Hepatocyte (in vitro differentiated cells): ENCODE measurements at regions not wholly inside any gene's neighbourhood (a gene's known extent, or its start where the extent isn't known, plus 50 kb on each side); places are given as distances from the start of the nearest gene placed in this dataset.

Experiments used
- DNase-seq: peaks from one replicate; pipeline ENCODE4 v3.0.0-alpha.2; 2016; ENCODE audit warnings: low spot score
- H2AFZ ChIP-seq: fragments of 200-600 bp; sonication (generic); 2 replicates; pipeline ENCODE4 v1.6.0; 2016; ENCODE audit warnings: antibody characterized with exemption, mild to moderate bottlenecking
- H3K27ac ChIP-seq: fragments of 200-600 bp; sonication (generic); 2 replicates; pipeline ENCODE4 v1.5.1; 2016; ENCODE audit warnings: mild to moderate bottlenecking
- H3K27me3 ChIP-seq: fragments of 200-600 bp; sonication (generic); 2 replicates; pipeline ENCODE4 v1.6.1; 2016
- H3K36me3 ChIP-seq: fragments of 200-600 bp; sonication (generic); replicated peaks from 2 replicates; pipeline ENCODE4 v1.5.1; 2016; ENCODE audit warnings: low read depth; ENCODE audit not compliant: insufficient read depth
- H3K4me1 ChIP-seq: fragments of 200-600 bp; sonication (generic); 2 replicates; pipeline ENCODE4 v1.5.1; 2016; ENCODE audit warnings: mild to moderate bottlenecking, moderate library complexity; ENCODE audit not compliant: insufficient read depth
- H3K4me2 ChIP-seq: fragments of 200-600 bp; sonication (generic); 2 replicates; pipeline ENCODE4 v1.6.0; 2016
- H3K4me3 ChIP-seq: fragments of 200-600 bp; sonication (generic); 2 replicates; pipeline ENCODE4 v1.5.1; 2016; ENCODE audit warnings: mild to moderate bottlenecking
- H3K79me2 ChIP-seq: fragments of 200-600 bp; sonication (generic); 2 replicates; pipeline ENCODE4 v1.6.0; 2017; ENCODE audit warnings: mild to moderate bottlenecking
- H3K9me2 ChIP-seq: fragments of 200-600 bp; sonication (generic); replicated peaks from 2 replicates; pipeline ENCODE4 v1.6.0; 2017; ENCODE audit warnings: mild to moderate bottlenecking; ENCODE audit not compliant: insufficient read depth
- H3K9me3 ChIP-seq: fragments of 200-600 bp; sonication (generic); 2 replicates; pipeline ENCODE4 v1.5.1; 2016; ENCODE audit warnings: low read depth, mild to moderate bottlenecking
- H4K20me1 ChIP-seq: fragments of 200-600 bp; sonication (generic); 2 replicates; pipeline ENCODE4 v1.6.0; 2016; ENCODE audit warnings: mild to moderate bottlenecking; ENCODE audit not compliant: insufficient read depth, poor library complexity, severe bottlenecking
- CTCF ChIP-seq: fragments of 200-600 bp; sonication (generic); IDR thresholded peaks from 2 replicates; pipeline ENCODE4 v1.5.1; 2016; ENCODE audit warnings: antibody characterized with exemption, mild to moderate bottlenecking; ENCODE audit not compliant: poor library complexity
- EZH2 ChIP-seq: fragments of 200-600 bp; sonication (generic); IDR thresholded peaks from 2 replicates; pipeline ENCODE4 v1.6.1; 2016; ENCODE audit warnings: antibody characterized with exemption, mild to moderate bottlenecking, borderline replicate concordance
- EZH2phosphoT487 ChIP-seq: fragments of 200-600 bp; sonication (generic); IDR thresholded peaks from one replicate; pipeline ENCODE4 v1.6.1; 2018; ENCODE audit warnings: antibody characterized with exemption, mild to moderate bottlenecking, low read depth, moderate library complexity; ENCODE audit not compliant: unreplicated experiment, severe bottlenecking
- WGBS: methylation state at CpG from one replicate; pipeline ENCODE4 v1.1.6; 2016; ENCODE audit warnings: low lambda C conversion rate; ENCODE audit errors: missing lambda C conversion rate; 5-methylcytosine and 5-hydroxymethylcytosine counted together

- Histone ChIP-seq H3K9me2 (no peaks in the 10 kb centered on the region), H2AFZ (no peak overlapping the region), H3K9me3 (no peaks in the 10 kb centered on the region), H3K4me2 (no peak overlapping the region), H3K79me2 (no peaks in the 10 kb centered on the region), H3K27ac (no peak overlapping the region), H3K4me1 (peaks cover 1% of the 10 kb centered on the region), H3K36me3 (no peaks in the 10 kb centered on the region), H3K27me3 (peaks cover 21% of the 10 kb centered on the region), H4K20me1 (no peaks in the 10 kb centered on the region), H3K4me3 (no peak overlapping the region)
- no peak for DNase-seq
- WGBS, result 85% methylated on average over 28 of the region's 28 CpGs
- TF ChIP-seq EZH2phosphoT487 (no peak), EZH2 (no peak), CTCF (no peak)
Measured at GRCh38 chr3:128554465-128555097, 61.6 kb upstream of the GATA2 start.

GRCh38 chr3:128554100-128554464 lies 61.1 kb upstream of the GATA2 start:
- Histone ChIP-seq H3K9me2 (no peaks in the 10 kb centered on the region), H3K36me3 (no peaks in the 10 kb centered on the region), H3K27ac (no peak overlapping the region), H3K4me1 (peaks cover 5% of the 10 kb centered on the region), H3K27me3 (peaks cover 21% of the 10 kb centered on the region), H2AFZ (no peak overlapping the region), H3K4me2 (no peak overlapping the region), H3K79me2 (no peaks in the 10 kb centered on the region), H3K9me3 (no peaks in the 10 kb centered on the region), H3K4me3 (no peak overlapping the region), H4K20me1 (no peaks in the 10 kb centered on the region)
- TF ChIP-seq EZH2, result no peak
- TF ChIP-seq EZH2phosphoT487, result no peak
- TF ChIP-seq CTCF, result no peak
- 91% methylated on average over 4 of the region's 4 CpGs for WGBS
- no peak for DNase-seq

GRCh38 chr3:128553560-128553959 lies 60.6 kb upstream of the GATA2 start:
- Histone ChIP-seq H3K36me3 (no peaks in the 10 kb centered on the region), H3K9me2 (no peaks in the 10 kb centered on the region), H4K20me1 (no peaks in the 10 kb centered on the region), H3K79me2 (no peaks in the 10 kb centered on the region), H2AFZ (no peak overlapping the region), H3K4me2 (no peak overlapping the region), H3K27me3 (peaks cover 21% of the 10 kb centered on the region), H3K27ac (no peak overlapping the region), H3K4me3 (no peak overlapping the region), H3K9me3 (no peaks in the 10 kb centered on the region), H3K4me1 (peaks cover 9% of the 10 kb centered on the region)
- DNase-seq, result no peak
- no peak for TF ChIP-seq CTCF
- TF ChIP-seq EZH2phosphoT487, result no peak
- no peak for TF ChIP-seq EZH2
- WGBS, result 85% methylated on average over 5 of the region's 5 CpGs

- Histone ChIP-seq H3K27me3 (peaks cover 21% of the 10 kb centered on the region), H2AFZ (no peak overlapping the region), H3K79me2 (no peaks in the 10 kb centered on the region), H4K20me1 (no peaks in the 10 kb centered on the region), H3K4me1 (peaks cover 9% of the 10 kb centered on the region), H3K4me2 (no peak overlapping the region), H3K4me3 (no peak overlapping the region), H3K9me3 (no peaks in the 10 kb centered on the region), H3K27ac (no peak overlapping the region), H3K36me3 (no peaks in the 10 kb centered on the region), H3K9me2 (no peaks in the 10 kb centered on the region)
- no peak for DNase-seq
- WGBS, result 70% methylated on average over 4 of the region's 4 CpGs
- TF ChIP-seq EZH2, result no peak
- TF ChIP-seq CTCF, result no peak
- no peak for TF ChIP-seq EZH2phosphoT487
Measured at GRCh38 chr3:128551867-128552266, 58.9 kb upstream of the GATA2 start.
